Neural progenitor cell (in vitro differentiated cells): ENCODE measurements at regions not wholly inside any gene's neighbourhood (a gene's known extent, or its start where the extent isn't known, plus 50 kb on each side); places are given as distances from the start of the nearest gene placed in this dataset.

ENCODE experiments used
- DNase-seq: peaks from one replicate; pipeline ENCODE4 v3.0.0-alpha.2; 2016; ENCODE audit warnings: low spot score
- H2AFZ ChIP-seq: fragments of 200-600 bp; sonication (generic); replicated peaks from 2 replicates; pipeline ENCODE4 v1.6.1; 2016; ENCODE audit warnings: antibody characterized with exemption
- H3F3A ChIP-seq: fragments of 200-600 bp; sonication (generic); 2 replicates; pipeline ENCODE4 v1.6.1; 2016; ENCODE audit warnings: antibody characterized with exemption, low read depth
- H3K27ac ChIP-seq: fragments of 200-600 bp; sonication (generic); 2 replicates; pipeline ENCODE4 v1.5.1; 2016; ENCODE audit warnings: mild to moderate bottlenecking
- H3K27me3 ChIP-seq: fragments of 200-600 bp; sonication (generic); 2 replicates; pipeline ENCODE4 v1.6.1; 2016; ENCODE audit warnings: mild to moderate bottlenecking, moderate library complexity
- H3K36me3 ChIP-seq: fragments of 200-600 bp; sonication (generic); 2 replicates; pipeline ENCODE4 v1.5.1; 2016
- H3K4me1 ChIP-seq: fragments of 200-600 bp; sonication (generic); 2 replicates; pipeline ENCODE4 v1.6.1; 2016; ENCODE audit warnings: mixed run types
- H3K4me2 ChIP-seq: fragments of 200-600 bp; sonication (generic); 2 replicates; pipeline ENCODE4 v1.6.1; 2016
- H3K4me3 ChIP-seq: fragments of 200-600 bp; sonication (generic); 2 replicates; pipeline ENCODE4 v1.5.1; 2016
- H3K79me2 ChIP-seq: fragments of 200-600 bp; sonication (generic); 2 replicates; pipeline ENCODE4 v1.6.1; 2016; ENCODE audit warnings: low read depth
- H3K9ac ChIP-seq: fragments of 200-600 bp; sonication (generic); 2 replicates; pipeline ENCODE4 v1.6.1; 2016
- H3K9me3 ChIP-seq: fragments of 200-600 bp; sonication (generic); 2 replicates; pipeline ENCODE4 v1.5.1; 2016; ENCODE audit warnings: low read depth
- H4K20me1 ChIP-seq: fragments of 200-600 bp; sonication (generic); 2 replicates; pipeline ENCODE4 v1.6.1; 2016; ENCODE audit warnings: low read depth
- H3K27ac Mint-ChIP-seq: 3 replicates; pipeline ENCODE4 v1.8.0; 2021; ENCODE audit warnings: mixed read lengths
- H3K27me3 Mint-ChIP-seq: 2 replicates; pipeline ENCODE4 v1.8.0; 2022; ENCODE audit warnings: low read depth, mild to moderate bottlenecking, inconsistent platforms, moderate library complexity, mixed read lengths; ENCODE audit not compliant: insufficient read depth
- H3K36me3 Mint-ChIP-seq: 3 replicates; pipeline ENCODE4 v1.8.0; 2021; ENCODE audit warnings: mixed read lengths
- H3K4me1 Mint-ChIP-seq: 3 replicates; pipeline ENCODE4 v1.8.0; 2021; ENCODE audit warnings: mixed read lengths
- H3K4me3 Mint-ChIP-seq: 3 replicates; pipeline ENCODE4 v1.8.0; 2021; ENCODE audit warnings: mild to moderate bottlenecking, moderate library complexity, mixed read lengths
- H3K9me3 Mint-ChIP-seq: 3 replicates; pipeline ENCODE4 v1.8.0; 2020; ENCODE audit warnings: mixed read lengths
- CTCF ChIP-seq: fragments of 200-600 bp; sonication (generic); IDR thresholded peaks from 2 replicates; pipeline ENCODE4 v1.5.1; 2017; ENCODE audit warnings: antibody characterized with exemption, mild to moderate bottlenecking
- EZH2 ChIP-seq: fragments of 200-600 bp; sonication (generic); IDR thresholded peaks from 2 replicates; pipeline ENCODE4 v1.6.1; 2017; ENCODE audit warnings: antibody characterized with exemption, mild to moderate bottlenecking, moderate library complexity
- EZH2phosphoT487 ChIP-seq: fragments of 200-600 bp; sonication (generic); IDR thresholded peaks from 2 replicates; pipeline ENCODE4 v1.6.1; 2017; ENCODE audit warnings: antibody characterized with exemption

DNA sequence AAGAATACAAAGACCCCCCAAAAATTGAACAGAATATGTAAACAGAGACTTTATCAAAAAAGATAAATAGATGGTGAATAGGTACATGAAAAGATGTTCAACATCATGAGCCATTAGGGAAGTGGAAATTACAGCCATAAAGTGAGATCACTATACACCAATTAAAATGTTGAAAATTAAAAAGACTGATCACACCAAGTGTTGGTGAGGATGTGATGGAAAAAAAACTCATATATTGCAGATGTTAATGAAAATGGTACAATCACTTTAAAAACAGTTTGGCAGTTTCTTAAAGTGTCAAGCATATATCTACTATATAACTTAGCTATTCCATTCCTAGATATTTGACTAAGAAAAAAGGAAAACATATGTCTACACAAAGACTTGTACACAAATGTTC is 280.5 kb downstream of the DHX35 start:
- TF ChIP-seq EZH2phosphoT487 (no peak), CTCF (no peak), EZH2 (no peak)
- no peak overlapping the region for H3K4me3 ChIP-seq
- H4K20me1 ChIP-seq, result no peaks in the 10 kb centered on the region
- no peaks in the 10 kb centered on the region for H3F3A ChIP-seq
- H3K79me2 ChIP-seq, result no peaks in the 10 kb centered on the region
- no peak overlapping the region for H3K4me2 ChIP-seq
- no peak overlapping the region for H2AFZ ChIP-seq
- DNase-seq, result no peak
- no peaks in the 10 kb centered on the region for H3K9me3 Mint-ChIP-seq
- no peak overlapping the region for H3K4me3 Mint-ChIP-seq
- H3K36me3 ChIP-seq, result no peaks in the 10 kb centered on the region
- H3K9me3 ChIP-seq, result no peaks in the 10 kb centered on the region
- peaks cover 2% of the 10 kb centered on the region for H3K36me3 Mint-ChIP-seq
- H3K27ac ChIP-seq, result no peak overlapping the region
- H3K4me1 ChIP-seq, result no peaks in the 10 kb centered on the region
- no peaks in the 10 kb centered on the region for H3K27me3 ChIP-seq
- H3K27ac Mint-ChIP-seq, result no peak overlapping the region
- H3K27me3 Mint-ChIP-seq, result peaks cover 8% of the 10 kb centered on the region
- no peak overlapping the region for H3K9ac ChIP-seq
- H3K4me1 Mint-ChIP-seq, result no peaks in the 10 kb centered on the region

DNA sequence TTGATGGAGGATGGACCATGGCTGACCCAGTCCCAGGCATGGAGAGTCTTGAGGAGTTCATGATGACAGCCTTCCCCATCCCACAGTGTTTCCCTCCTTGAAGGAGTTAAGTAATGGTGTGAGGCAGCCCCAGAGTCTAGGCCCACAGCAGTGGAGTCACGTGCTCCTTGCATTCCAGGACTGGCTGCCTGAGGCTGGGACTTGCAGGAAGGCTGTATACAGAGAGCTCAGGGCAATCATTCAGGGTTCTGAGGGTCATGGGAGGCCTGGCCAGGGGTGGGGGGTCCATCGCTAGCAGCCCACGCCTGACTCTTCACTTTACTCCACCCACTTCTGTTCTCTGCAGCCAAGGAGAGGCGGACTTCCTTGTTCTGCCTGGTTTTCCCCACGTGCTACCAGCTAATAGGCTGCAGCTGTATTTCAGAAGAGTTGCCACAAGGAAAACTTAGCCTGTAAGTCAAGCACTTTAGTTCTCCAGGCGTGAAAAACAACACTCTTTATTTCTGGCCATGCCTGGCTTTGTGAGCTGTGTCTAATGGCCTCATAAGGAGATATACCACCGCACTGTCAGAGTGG is 272.5 kb downstream of the DHX35 start:
- no peak overlapping the region for H3K4me2 ChIP-seq
- no peaks in the 10 kb centered on the region for H4K20me1 ChIP-seq
- Mint-ChIP-seq H3K4me3 (no peak overlapping the region), H3K9me3 (no peaks in the 10 kb centered on the region), H3K27me3 (peaks cover 11% of the 10 kb centered on the region), H3K36me3 (no peaks in the 10 kb centered on the region), H3K4me1 (no peaks in the 10 kb centered on the region), H3K27ac (no peak overlapping the region)
- no peak overlapping the region for H3K27ac ChIP-seq
- peaks cover 3% of the 10 kb centered on the region for H3K4me1 ChIP-seq
- H3K4me3 ChIP-seq, result no peak overlapping the region
- no peak overlapping the region for H3K9ac ChIP-seq
- peak overlapping the region; percentile 26 for H2AFZ ChIP-seq
- H3K27me3 ChIP-seq, result no peaks in the 10 kb centered on the region
- no peak for DNase-seq
- no peaks in the 10 kb centered on the region for H3K36me3 ChIP-seq
- no peaks in the 10 kb centered on the region for H3K9me3 ChIP-seq
- TF ChIP-seq EZH2 (no peak), CTCF (no peak), EZH2phosphoT487 (no peak)
- H3F3A ChIP-seq, result no peaks in the 10 kb centered on the region
- H3K79me2 ChIP-seq, result no peaks in the 10 kb centered on the region

DNA sequence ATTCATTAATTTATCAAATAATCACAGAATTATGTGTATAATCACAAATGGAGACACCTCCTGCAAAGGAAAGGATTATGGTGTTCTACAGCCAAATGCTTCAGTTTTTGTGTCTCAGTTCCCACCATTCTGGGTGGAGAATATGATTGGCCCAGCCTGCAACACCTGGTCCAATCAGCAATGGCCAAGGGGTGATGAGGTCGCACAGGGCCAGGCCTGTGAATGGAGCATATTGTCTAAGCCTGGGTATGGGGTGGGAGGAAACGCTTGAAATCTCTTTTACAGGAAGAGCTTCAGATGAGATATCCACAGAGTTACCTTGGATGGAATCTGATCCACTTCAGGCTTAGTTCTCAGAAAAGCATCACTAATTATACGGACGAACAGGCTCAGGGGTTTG is 271.6 kb downstream of the DHX35 start:
- Histone ChIP-seq H4K20me1 (no peaks in the 10 kb centered on the region), H3K9ac (no peak overlapping the region), H3F3A (no peaks in the 10 kb centered on the region), H3K79me2 (no peaks in the 10 kb centered on the region), H3K27ac (no peak overlapping the region), H3K4me3 (no peak overlapping the region), H3K4me1 (peaks cover 4% of the 10 kb centered on the region), H3K4me2 (no peak overlapping the region), H3K27me3 (no peaks in the 10 kb centered on the region), H2AFZ (no peak overlapping the region), H3K36me3 (no peaks in the 10 kb centered on the region), H3K9me3 (no peaks in the 10 kb centered on the region)
- no peaks in the 10 kb centered on the region for H3K36me3 Mint-ChIP-seq
- no peak overlapping the region for H3K4me3 Mint-ChIP-seq
- H3K4me1 Mint-ChIP-seq, result no peaks in the 10 kb centered on the region
- peaks cover 11% of the 10 kb centered on the region for H3K27me3 Mint-ChIP-seq
- DNase-seq, result no peak
- no peak overlapping the region for H3K27ac Mint-ChIP-seq
- TF ChIP-seq CTCF (no peak), EZH2 (no peak), EZH2phosphoT487 (no peak)
- no peaks in the 10 kb centered on the region for H3K9me3 Mint-ChIP-seq
